ENCODE measurements at regions not wholly inside any gene's neighbourhood (a gene's known extent, or its start where the extent isn't known, plus 50 kb on each side); places are given as distances from the start of the nearest gene placed in this dataset.

DNA sequence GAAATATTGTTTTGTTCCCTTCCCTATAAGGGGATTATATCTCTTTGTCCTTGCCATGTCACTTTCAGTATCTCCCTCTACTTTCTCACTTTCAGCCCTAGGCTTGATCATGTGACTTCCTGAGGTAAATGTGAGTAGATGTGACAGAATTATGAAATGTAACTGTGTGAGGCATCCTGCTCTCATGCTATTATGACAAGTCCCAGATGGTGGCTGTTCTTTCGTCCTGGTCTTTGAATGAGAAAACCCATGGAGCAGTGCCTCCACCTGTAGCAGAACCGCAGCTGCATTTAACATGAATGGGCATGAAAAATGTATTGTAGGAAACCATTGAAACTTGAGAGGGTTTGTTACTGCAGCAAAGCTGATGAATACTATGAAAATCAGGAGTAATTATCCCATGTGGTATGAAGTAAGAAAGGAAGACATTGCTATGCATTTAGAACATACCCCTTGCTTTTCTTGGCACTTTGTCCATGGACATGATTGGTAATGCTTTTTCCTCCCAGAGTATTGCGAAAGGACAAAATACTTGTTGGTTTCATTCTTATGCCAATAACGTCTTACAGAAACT, 202.2 kb upstream of the GPRIN3 start:
- Histone ChIP-seq H3K4me1 (no peaks in the 10 kb centered on the region), H3K4me3 (no peak overlapping the region), H3K36me3 (no peaks in the 10 kb centered on the region), H3K27me3 (no peaks in the 10 kb centered on the region), H3K27ac (no peak overlapping the region), H3K9me3 (no peaks in the 10 kb centered on the region)
- intact Hi-C loops (cut with DNase I), result no loop called here
- TF ChIP-seq POLR2AphosphoS5 (IDR thresholded peaks at IDR 0.05; ENCODE audit: insufficient read depth in 1 of 2, low read depth in 1 of 2) (no peak), POLR2A (IDR thresholded peaks at IDR 0.05) (no peak)
- TF ChIP-seq, protein P1, sequence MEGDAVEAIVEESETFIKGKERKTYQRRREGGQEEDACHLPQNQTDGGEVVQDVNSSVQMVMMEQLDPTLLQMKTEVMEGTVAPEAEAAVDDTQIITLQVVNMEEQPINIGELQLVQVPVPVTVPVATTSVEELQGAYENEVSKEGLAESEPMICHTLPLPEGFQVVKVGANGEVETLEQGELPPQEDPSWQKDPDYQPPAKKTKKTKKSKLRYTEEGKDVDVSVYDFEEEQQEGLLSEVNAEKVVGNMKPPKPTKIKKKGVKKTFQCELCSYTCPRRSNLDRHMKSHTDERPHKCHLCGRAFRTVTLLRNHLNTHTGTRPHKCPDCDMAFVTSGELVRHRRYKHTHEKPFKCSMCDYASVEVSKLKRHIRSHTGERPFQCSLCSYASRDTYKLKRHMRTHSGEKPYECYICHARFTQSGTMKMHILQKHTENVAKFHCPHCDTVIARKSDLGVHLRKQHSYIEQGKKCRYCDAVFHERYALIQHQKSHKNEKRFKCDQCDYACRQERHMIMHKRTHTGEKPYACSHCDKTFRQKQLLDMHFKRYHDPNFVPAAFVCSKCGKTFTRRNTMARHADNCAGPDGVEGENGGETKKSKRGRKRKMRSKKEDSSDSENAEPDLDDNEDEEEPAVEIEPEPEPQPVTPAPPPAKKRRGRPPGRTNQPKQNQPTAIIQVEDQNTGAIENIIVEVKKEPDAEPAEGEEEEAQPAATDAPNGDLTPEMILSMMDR (IDR thresholded peaks at IDR 0.05), result no peak
- DNase-seq (ENCODE audit: extremely low spot score in 2 of 2), result no peak

DNA sequence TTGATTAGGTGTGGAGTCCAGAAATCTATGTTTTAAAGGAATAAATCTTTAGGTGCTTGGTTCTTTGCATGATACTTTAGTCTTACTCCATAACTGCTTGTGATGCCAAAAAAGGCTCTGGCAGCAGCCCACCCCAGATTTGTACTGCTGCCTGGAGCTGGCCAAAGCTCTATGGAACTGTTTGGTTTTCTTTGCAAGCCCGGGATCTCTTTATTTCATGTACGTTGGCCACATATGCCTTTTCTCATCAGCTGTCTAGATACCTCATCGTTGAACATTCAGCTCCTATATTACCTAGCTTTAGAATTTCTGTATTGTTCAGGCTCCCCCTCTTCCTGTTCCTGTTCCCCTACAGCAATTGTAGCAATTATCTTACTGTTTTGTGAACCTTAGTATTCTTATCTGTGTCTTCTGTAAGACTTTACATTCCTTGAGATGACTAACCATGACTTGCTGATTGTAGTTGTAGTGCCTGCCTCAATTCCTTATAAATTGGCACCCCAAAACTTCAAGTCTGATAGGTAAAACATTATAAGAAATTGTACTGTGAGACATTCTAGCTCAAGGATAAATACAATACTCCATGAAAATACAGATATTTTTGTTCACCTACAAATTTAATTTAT, 199.4 kb upstream of the GPRIN3 start:
- no peak overlapping the region for H3K27ac ChIP-seq
- no peaks in the 10 kb centered on the region for H3K27me3 ChIP-seq
- no peak for TF ChIP-seq POLR2A (IDR thresholded peaks at IDR 0.05)
- TF ChIP-seq POLR2AphosphoS5 (IDR thresholded peaks at IDR 0.05; ENCODE audit: insufficient read depth in 1 of 2, low read depth in 1 of 2), result no peak
- TF ChIP-seq, protein P1 (IDR thresholded peaks at IDR 0.05), result no peak
- H3K4me1 ChIP-seq, result no peaks in the 10 kb centered on the region
- H3K36me3 ChIP-seq, result no peaks in the 10 kb centered on the region
- DNase-seq (ENCODE audit: extremely low spot score in 2 of 2), result no peak
- intact Hi-C loops (cut with DNase I), result no loop called here
- H3K9me3 ChIP-seq, result no peaks in the 10 kb centered on the region
- no peak overlapping the region for H3K4me3 ChIP-seq

DNA sequence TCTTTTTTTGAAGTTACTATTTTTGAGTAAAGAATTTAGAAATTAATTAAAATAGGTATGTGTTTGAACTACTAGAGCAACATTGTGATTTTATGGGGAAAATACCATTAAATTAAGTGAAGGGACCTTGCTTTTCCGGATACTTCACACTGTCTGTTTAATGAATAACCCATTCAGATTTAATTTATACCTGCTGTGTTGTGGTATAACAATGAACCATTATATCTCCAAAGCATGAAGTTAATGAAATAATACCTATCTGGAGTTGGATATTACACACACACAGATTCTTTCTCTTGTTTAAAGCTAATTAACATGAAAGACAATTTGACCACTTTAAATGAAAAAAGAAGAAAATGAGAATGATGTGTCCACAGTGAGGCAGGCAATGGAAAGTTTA, 195.0 kb upstream of the GPRIN3 start:
- Histone ChIP-seq H3K9me3 (no peaks in the 10 kb centered on the region), H3K4me3 (no peak overlapping the region), H3K36me3 (no peaks in the 10 kb centered on the region), H3K4me1 (peaks cover 7% of the 10 kb centered on the region), H3K27me3 (no peaks in the 10 kb centered on the region), H3K27ac (no peak overlapping the region)
- intact Hi-C loops (cut with DNase I), result no loop called here
- TF ChIP-seq, protein P1 (IDR thresholded peaks at IDR 0.05), result no peak
- no peak for TF ChIP-seq POLR2A (IDR thresholded peaks at IDR 0.05)
- no peak for TF ChIP-seq POLR2AphosphoS5 (IDR thresholded peaks at IDR 0.05; ENCODE audit: insufficient read depth in 1 of 2, low read depth in 1 of 2)
- no peak for DNase-seq (ENCODE audit: extremely low spot score in 2 of 2)

DNA sequence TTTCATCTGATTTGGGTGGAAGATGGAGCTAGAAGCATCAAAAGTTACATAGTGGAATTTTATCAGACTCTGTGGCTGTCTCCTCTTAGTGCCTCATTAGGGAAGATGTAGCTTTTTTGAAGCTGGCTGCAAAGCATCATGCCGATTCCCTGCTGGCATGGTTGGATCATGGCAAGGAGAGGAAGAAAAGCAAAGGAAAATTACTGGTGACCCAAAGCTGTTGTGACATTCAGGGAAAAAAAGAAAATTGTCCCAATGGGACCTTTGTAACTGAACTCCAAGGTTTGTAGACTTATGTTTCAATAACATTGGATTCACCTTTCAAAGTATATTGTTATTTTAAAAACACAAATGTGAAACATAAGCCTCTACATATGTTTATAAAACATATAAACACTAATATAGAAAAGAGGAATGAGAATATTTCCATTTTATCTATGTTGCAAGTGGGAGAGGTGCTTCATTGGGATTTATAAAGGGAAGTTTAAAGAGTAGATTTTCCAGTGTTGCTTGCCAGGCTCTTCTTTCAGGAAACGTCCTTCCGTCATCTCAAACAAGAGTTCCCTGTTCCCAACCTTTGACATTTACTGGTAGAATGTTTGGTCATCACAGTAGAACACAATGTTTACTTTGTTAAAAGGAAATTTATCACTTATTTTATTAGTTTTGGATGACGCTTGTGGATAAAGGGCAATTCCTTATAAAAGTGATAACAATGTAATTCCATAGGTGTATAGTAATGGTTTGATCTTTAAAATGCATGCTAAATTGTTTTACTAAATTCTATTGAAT, 190.1 kb upstream of the GPRIN3 start:
- TF ChIP-seq POLR2AphosphoS5 (IDR thresholded peaks at IDR 0.05; ENCODE audit: insufficient read depth in 1 of 2, low read depth in 1 of 2) (peak; percentile 57 to 85), POLR2A (IDR thresholded peaks at IDR 0.05) (no peak)
- H3K27me3 ChIP-seq, result no peaks in the 10 kb centered on the region
- no peaks in the 10 kb centered on the region for H3K36me3 ChIP-seq
- intact Hi-C loops (cut with DNase I), result no loop called here
- H3K4me1 ChIP-seq, result peaks cover 14% of the 10 kb centered on the region
- no peaks in the 10 kb centered on the region for H3K9me3 ChIP-seq
- H3K27ac ChIP-seq, result no peak overlapping the region
- H3K4me3 ChIP-seq, result no peak overlapping the region
- DNase-seq (ENCODE audit: extremely low spot score in 2 of 2), result no peak

DNA sequence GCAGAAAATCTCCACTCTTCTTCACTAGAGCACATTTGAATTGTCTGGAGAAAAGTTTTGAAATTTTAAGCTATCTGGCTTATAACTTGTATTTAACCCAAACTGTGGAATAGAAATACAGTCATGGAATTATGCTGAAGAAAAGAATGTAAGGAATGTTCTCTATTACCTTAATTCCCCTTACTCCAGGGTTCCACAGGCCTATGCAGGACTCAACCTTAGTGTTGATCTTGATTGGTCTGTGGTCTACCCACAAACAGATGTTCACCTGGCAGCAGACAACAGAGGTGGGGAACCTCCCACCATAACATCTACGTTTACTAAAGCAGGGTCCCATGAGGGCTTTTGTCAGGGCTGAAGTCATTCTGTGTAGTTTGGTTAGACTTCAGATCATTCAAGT, 189.3 kb upstream of the GPRIN3 start:
- no peaks in the 10 kb centered on the region for H3K9me3 ChIP-seq

More for the DNA sequence above, 189.3 kb upstream of the GPRIN3 start:
- Histone ChIP-seq H3K27ac (no peak overlapping the region), H3K27me3 (no peaks in the 10 kb centered on the region), H3K4me3 (no peak overlapping the region), H3K36me3 (no peaks in the 10 kb centered on the region), H3K4me1 (peaks cover 14% of the 10 kb centered on the region)
- DNase-seq (ENCODE audit: extremely low spot score in 2 of 2), result no peak
- TF ChIP-seq, protein P1 (IDR thresholded peaks at IDR 0.05), result no peak
- no peak for TF ChIP-seq POLR2A (IDR thresholded peaks at IDR 0.05)
- no peak for TF ChIP-seq POLR2AphosphoS5 (IDR thresholded peaks at IDR 0.05; ENCODE audit: insufficient read depth in 1 of 2, low read depth in 1 of 2)
- intact Hi-C loops (cut with DNase I), result no loop called here

All from vagina (tissue), 2 donors.